HL-60 (cell line): ENCODE measurements at regions not wholly inside any gene's neighbourhood (a gene's known extent, or its start where the extent isn't known, plus 50 kb on each side); places are given as distances from the start of the nearest gene placed in this dataset.

ENCODE experiments used
- CTCF ChIP-seq: IDR thresholded peaks from one replicate; pipeline ENCODE4 v1.5.1; 2011; ENCODE audit warnings: low read length, control low read depth, inconsistent platforms; ENCODE audit not compliant: insufficient read depth
- GABPA ChIP-seq: IDR thresholded peaks from 2 replicates; pipeline ENCODE4 v1.6.1; 2012; ENCODE audit warnings: low read depth
- POLR2AphosphoS5 ChIP-seq: IDR thresholded peaks from 2 replicates; pipeline ENCODE4 v1.6.1; 2012; ENCODE audit warnings: low read depth
- REST ChIP-seq: IDR thresholded peaks from 2 replicates; pipeline ENCODE4 v1.6.1; 2012; ENCODE audit warnings: low read depth; ENCODE audit not compliant: insufficient replicate concordance

DNA sequence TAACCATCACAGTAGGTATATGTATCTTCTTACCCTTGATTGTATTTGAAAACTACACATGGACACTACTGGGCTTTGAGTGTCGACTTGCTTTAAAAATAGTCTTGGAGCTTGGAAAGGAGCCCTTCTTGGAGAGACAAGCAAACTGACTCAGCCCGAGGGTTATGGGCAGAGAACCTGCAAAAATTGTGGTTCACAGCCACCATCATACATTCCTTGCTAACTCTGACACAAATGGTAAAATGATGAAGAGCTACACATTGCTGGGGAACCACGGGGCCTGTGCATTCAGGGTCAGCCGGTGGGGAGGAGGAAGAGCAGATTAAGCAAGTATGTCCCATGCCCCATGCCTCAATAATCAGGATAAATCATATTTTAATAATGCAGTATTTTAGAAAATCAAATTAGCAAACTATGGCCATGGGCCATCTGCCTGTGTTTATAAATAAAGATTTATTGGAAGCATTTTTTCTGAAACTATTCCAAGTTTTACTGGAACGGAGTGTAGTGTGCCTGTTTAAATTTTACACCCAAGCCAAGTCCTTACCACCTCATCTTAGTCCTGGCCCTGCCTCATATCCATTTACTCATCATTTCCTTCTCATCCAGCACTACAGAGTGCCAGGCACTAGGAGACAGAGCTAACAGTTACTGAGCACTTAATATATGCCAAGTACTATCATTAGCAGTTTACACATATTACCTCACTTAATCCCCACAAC is 195.7 kb downstream of the PALM2AKAP2 start:
- no peak for TF ChIP-seq CTCF
- TF ChIP-seq GABPA, result no peak
- TF ChIP-seq REST, result no peak
- TF ChIP-seq POLR2AphosphoS5, result no peak
